ENCODE measurements at regions not wholly inside any gene's neighbourhood (a gene's known extent, or its start where the extent isn't known, plus 50 kb on each side); places are given as distances from the start of the nearest gene placed in this dataset.
"Not testable (repeated sequence)": the region's sequence is repeated elsewhere in the genome, so short reads cannot be mapped to it uniquely, and the experiment has no call there.

DNA sequence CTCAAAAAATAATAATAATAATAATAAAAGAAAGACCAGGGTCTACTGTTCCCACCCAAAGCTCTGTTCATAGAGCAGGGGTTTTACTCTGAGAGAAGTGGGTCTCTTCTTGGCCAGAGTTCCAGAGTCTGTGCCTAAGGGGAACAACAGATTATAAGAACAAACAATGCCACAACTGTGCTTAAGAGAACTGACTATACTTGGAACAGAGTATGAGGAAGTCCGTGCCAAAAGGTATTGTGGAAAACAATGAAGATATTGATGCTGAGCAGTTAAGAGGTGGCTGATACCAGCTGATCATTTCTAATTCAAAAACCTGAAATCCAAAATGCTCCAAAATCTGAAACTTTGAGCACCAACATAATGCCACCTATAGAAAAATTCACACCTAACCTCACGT lies 229.6 kb downstream of the FBXO8 start:
- H3K36me3 ChIP-seq (ENCODE audit: control insufficient read depth, insufficient read depth, low read length) = no peaks in the 10 kb centered on the region
- no peaks in the 10 kb centered on the region for H3K9me3 ChIP-seq (replicated peaks; ENCODE audit: control insufficient read depth, low read depth, low read length)
- WGBS (ENCODE audit: insufficient coverage) = no CpG with 5 or more reads among the region's 2 CpGs
- DNase-seq = no peak
- H3K4me3 ChIP-seq (ENCODE audit: low read length) = no peak overlapping the region
- no peaks in the 10 kb centered on the region for H3K4me1 ChIP-seq (ENCODE audit: control insufficient read depth, insufficient read depth, low read length)
- no peak overlapping the region for H3K27ac ChIP-seq (ENCODE audit: low read length)
- H3K27me3 ChIP-seq (ENCODE audit: control insufficient read depth, insufficient read depth, low read length) = no peaks in the 10 kb centered on the region

DNA sequence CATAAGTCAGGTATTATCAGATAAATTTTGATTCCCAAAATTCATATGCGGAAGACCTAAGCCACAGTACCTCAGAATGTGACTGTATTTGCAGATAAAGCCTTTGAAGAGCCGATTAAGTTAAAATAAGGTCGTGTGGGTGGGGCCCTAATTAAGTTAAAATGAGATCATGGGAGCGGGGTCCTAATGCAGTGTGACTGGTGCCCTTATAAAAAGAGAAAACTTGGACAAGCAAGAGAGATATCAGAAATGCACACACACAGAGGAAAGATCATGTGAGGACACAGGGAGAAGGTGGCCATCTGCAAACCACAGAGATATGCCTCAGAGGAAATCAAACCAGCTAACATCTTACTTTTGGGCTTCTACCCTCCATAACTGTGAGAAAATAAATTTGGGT lies 236.1 kb downstream of the FBXO8 start:
- no peaks in the 10 kb centered on the region for H3K4me1 ChIP-seq (ENCODE audit: control insufficient read depth, insufficient read depth, low read length)

DNA sequence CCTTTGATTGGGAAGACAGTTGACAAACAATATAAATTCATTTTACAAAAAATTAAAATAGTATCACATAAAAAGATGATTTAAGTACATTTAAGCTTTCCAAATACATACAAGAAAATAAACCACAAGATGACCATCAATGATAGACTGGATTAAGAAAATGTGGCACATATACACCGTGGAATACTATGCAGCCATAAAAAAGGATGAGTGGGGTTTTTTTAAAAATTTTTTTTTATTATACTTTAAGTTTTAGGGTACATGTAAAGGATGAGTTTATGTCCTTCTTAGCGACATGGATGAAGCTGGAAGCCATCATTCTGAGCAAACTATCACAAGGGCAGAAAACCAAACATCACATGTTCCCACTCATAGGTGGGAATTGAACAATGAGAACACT lies 237.6 kb downstream of the FBXO8 start:
- H3K36me3 ChIP-seq (ENCODE audit: control insufficient read depth, insufficient read depth, low read length); H3K27me3 ChIP-seq (ENCODE audit: control insufficient read depth, insufficient read depth, low read length); DNase-seq; H3K4me1 ChIP-seq (ENCODE audit: control insufficient read depth, insufficient read depth, low read length); H3K4me3 ChIP-seq (ENCODE audit: low read length); H3K27ac ChIP-seq (ENCODE audit: low read length); H3K9me3 ChIP-seq (replicated peaks; ENCODE audit: control insufficient read depth, low read depth, low read length): not testable (repeated sequence)
- no CpG with 5 or more reads among the region's 2 CpGs for WGBS (ENCODE audit: insufficient coverage)

More for the DNA sequence above, 236.1 kb downstream of the FBXO8 start:
- no peak for DNase-seq
- Histone ChIP-seq H3K27ac (ENCODE audit: low read length) (no peak overlapping the region), H3K27me3 (ENCODE audit: control insufficient read depth, insufficient read depth, low read length) (no peaks in the 10 kb centered on the region), H3K9me3 (replicated peaks; ENCODE audit: control insufficient read depth, low read depth, low read length) (no peaks in the 10 kb centered on the region), H3K4me3 (ENCODE audit: low read length) (no peak overlapping the region), H3K36me3 (ENCODE audit: control insufficient read depth, insufficient read depth, low read length) (no peaks in the 10 kb centered on the region)
- WGBS (ENCODE audit: insufficient coverage) = 59% methylated on average over 4 of the region's 4 CpGs

DNA sequence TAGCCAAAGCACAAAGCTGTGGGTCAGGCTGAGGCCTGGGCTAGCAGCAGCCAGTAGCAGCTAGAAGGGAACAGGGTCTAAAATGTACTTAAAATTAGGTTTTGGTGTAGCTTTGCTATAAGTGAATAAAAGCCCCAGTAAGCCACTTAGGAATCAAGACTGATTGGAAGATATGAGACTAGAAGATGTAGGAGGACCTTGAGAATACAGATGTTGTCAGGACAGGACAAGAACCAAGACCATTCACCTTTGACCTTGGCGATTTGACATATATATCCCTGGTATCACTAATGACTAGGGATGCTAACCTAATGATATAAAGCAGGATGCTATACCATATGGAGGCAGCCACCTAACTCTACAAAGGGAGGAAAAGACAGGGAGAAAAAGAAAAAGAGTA lies 238.1 kb downstream of the FBXO8 start:
- WGBS (ENCODE audit: insufficient coverage) = no CpG with 5 or more reads among the region's 1 CpG
- no peaks in the 10 kb centered on the region for H3K9me3 ChIP-seq (replicated peaks; ENCODE audit: control insufficient read depth, low read depth, low read length)

DNA sequence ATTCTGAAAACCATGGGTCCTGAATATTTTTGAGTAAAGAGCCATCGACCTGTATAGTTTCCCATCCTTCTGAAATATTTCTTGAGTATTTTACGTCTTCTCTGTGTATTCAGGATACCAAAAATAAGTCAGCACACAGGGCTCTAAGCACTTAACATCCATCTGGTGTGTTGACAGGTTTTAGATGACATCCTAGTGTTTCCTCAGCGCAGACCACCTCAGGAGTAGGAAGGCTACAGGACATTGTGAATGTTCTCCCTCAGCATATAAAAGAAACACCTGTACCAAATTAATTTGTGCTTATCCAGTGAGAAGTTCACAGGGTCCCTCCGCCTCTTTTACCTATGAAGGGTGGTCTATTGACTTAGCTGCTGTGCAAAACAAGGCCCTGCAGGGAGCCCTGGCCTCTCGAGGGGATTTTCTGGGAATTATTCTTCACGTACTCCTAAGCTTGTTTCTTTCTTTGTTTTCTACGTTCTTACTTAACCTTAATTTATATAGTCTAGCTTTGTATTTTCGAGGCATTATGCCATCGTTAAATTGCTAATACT lies 241.8 kb downstream of the FBXO8 start:
- no peaks in the 10 kb centered on the region for H3K9me3 ChIP-seq (replicated peaks; ENCODE audit: control insufficient read depth, low read depth, low read length)
- no peaks in the 10 kb centered on the region for H3K36me3 ChIP-seq (ENCODE audit: control insufficient read depth, insufficient read depth, low read length)
- H3K4me3 ChIP-seq (ENCODE audit: low read length) = no peak overlapping the region
- no peaks in the 10 kb centered on the region for H3K27me3 ChIP-seq (ENCODE audit: control insufficient read depth, insufficient read depth, low read length)
- H3K4me1 ChIP-seq (ENCODE audit: control insufficient read depth, insufficient read depth, low read length) = no peaks in the 10 kb centered on the region
- WGBS (ENCODE audit: insufficient coverage) = no CpG with 5 or more reads among the region's 9 CpGs
- DNase-seq = no peak
- no peak overlapping the region for H3K27ac ChIP-seq (ENCODE audit: low read length)

More for the DNA sequence above, 238.1 kb downstream of the FBXO8 start:
- no peak overlapping the region for H3K4me3 ChIP-seq (ENCODE audit: low read length)
- H3K27me3 ChIP-seq (ENCODE audit: control insufficient read depth, insufficient read depth, low read length) = no peaks in the 10 kb centered on the region
- H3K27ac ChIP-seq (ENCODE audit: low read length) = no peak overlapping the region
- DNase-seq = no peak
- H3K4me1 ChIP-seq (ENCODE audit: control insufficient read depth, insufficient read depth, low read length) = no peaks in the 10 kb centered on the region
- no peaks in the 10 kb centered on the region for H3K36me3 ChIP-seq (ENCODE audit: control insufficient read depth, insufficient read depth, low read length)

DNA sequence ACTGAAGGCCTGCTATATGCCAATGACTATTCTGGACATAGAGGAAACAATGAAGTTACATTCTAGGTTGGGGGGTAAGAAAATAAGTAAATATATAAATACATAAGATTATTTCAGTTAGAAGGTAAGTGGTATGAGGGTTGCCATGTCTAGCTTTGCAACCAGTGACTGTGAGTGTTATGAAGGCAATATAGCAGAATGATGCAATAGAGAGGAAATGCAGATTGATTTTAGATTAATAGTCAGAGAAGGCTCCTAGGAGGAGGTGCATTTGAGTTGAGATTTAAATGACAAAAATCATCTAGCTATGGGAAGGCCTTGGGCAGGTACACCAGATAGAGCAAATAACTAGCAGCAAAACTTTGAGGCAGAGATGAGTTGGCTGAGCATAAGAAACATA lies 243.2 kb downstream of the FBXO8 start:
- Histone ChIP-seq H3K4me1 (ENCODE audit: control insufficient read depth, insufficient read depth, low read length) (no peaks in the 10 kb centered on the region), H3K27me3 (ENCODE audit: control insufficient read depth, insufficient read depth, low read length) (no peaks in the 10 kb centered on the region), H3K36me3 (ENCODE audit: control insufficient read depth, insufficient read depth, low read length) (no peaks in the 10 kb centered on the region), H3K27ac (ENCODE audit: low read length) (no peak overlapping the region), H3K9me3 (replicated peaks; ENCODE audit: control insufficient read depth, low read depth, low read length) (no peaks in the 10 kb centered on the region), H3K4me3 (ENCODE audit: low read length) (no peak overlapping the region)
- no peak for DNase-seq

DNA sequence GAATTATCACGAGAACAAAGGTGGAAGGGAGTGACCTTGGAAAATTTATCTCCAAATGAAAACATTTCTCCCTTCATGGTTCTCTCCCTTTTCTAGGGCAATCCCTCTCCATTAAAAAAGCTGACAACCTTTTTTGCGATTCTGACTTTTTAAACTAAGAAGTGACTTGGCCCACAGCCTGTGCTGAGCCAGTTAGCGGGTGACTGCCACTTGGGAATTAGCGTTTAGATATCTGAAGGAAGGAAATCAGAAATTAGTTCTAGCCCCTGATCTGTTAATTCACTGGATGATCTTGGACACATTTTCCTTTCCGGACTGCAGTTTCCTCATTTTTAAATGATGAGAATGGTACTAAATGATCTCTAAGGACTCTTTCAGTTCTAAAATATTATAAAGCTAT lies 245.0 kb downstream of the FBXO8 start:
- WGBS (ENCODE audit: insufficient coverage) = 40% methylated on average over 3 of the region's 5 CpGs
- no peak overlapping the region for H3K27ac ChIP-seq (ENCODE audit: low read length)
- no peak for DNase-seq
- H3K4me1 ChIP-seq (ENCODE audit: control insufficient read depth, insufficient read depth, low read length) = no peaks in the 10 kb centered on the region
- H3K27me3 ChIP-seq (ENCODE audit: control insufficient read depth, insufficient read depth, low read length) = no peaks in the 10 kb centered on the region
- H3K4me3 ChIP-seq (ENCODE audit: low read length) = no peak overlapping the region
- no peaks in the 10 kb centered on the region for H3K9me3 ChIP-seq (replicated peaks; ENCODE audit: control insufficient read depth, low read depth, low read length)
- H3K36me3 ChIP-seq (ENCODE audit: control insufficient read depth, insufficient read depth, low read length) = no peaks in the 10 kb centered on the region

DNA sequence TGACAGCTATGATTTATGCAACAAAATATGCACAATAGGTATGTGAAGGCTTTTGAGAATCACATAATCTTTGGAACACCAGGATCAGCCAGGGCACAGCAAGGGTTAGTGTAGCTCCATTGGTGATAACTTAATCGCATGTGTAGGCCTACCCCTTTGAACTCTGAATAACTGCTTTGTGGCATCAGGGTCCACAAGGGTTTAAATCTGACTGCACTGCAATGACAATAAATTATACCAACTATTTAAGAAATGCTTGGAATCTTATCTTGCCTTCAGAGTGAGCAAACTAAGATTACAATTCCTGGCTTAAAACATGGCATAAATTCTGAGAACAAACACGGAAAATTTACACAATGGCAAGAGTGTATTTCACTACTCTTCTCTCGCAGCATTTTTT lies 245.8 kb downstream of the FBXO8 start:
- WGBS (ENCODE audit: insufficient coverage) = 60% methylated on average over 1 of the region's 3 CpGs

DNA sequence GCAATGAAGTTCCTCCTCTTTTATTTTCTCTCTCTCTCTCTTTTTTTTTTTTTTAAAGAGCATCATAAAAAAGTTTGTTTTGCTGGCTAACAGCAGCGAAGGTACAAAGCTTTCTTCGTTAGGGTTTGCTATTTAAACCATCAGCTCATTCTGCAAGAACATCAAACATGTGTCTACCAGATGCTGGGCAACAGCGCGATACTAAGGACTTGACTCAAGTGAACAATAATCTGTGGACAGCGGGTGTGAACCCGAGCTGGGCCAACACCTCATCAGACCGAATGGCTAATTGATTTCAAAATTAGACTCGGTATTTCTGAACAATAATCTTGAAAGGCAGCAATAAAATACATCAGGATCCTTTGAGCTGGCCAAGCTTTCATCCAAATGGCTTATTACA lies 246.4 kb downstream of the FBXO8 start:
- Histone ChIP-seq H3K27ac (ENCODE audit: low read length) (no peak overlapping the region), H3K4me3 (ENCODE audit: low read length) (no peak overlapping the region), H3K9me3 (replicated peaks; ENCODE audit: control insufficient read depth, low read depth, low read length) (no peaks in the 10 kb centered on the region), H3K36me3 (ENCODE audit: control insufficient read depth, insufficient read depth, low read length) (no peaks in the 10 kb centered on the region), H3K27me3 (ENCODE audit: control insufficient read depth, insufficient read depth, low read length) (no peaks in the 10 kb centered on the region), H3K4me1 (ENCODE audit: control insufficient read depth, insufficient read depth, low read length) (no peaks in the 10 kb centered on the region)
- DNase-seq = no peak
- WGBS (ENCODE audit: insufficient coverage) = 51% methylated on average over 6 of the region's 8 CpGs

More for the DNA sequence above, 245.8 kb downstream of the FBXO8 start:
- Histone ChIP-seq H3K27me3 (ENCODE audit: control insufficient read depth, insufficient read depth, low read length) (no peaks in the 10 kb centered on the region), H3K27ac (ENCODE audit: low read length) (no peak overlapping the region), H3K36me3 (ENCODE audit: control insufficient read depth, insufficient read depth, low read length) (no peaks in the 10 kb centered on the region), H3K4me1 (ENCODE audit: control insufficient read depth, insufficient read depth, low read length) (no peaks in the 10 kb centered on the region), H3K4me3 (ENCODE audit: low read length) (no peak overlapping the region), H3K9me3 (replicated peaks; ENCODE audit: control insufficient read depth, low read depth, low read length) (no peaks in the 10 kb centered on the region)
- DNase-seq = no peak

DNA sequence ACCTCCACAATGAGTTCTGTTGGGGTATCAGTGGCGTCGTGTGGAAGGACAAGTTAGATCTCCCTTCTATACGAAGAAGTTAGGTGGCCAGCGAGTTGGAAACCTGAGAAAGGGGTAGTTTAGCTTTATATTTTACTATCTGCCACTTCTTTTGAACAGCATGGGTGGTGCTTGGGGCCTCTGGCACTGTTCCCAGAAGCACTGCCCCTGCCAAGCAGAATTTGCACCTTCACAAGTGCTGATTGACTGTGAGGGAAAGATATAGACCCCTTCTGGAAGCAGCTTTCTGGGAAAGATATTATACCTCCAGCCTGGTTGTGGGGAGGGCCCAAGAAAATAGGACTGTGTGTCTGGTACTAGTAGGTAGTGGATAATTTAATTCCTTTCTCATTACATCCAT lies 246.9 kb downstream of the FBXO8 start:
- no CpG with 5 or more reads among the region's 4 CpGs for WGBS (ENCODE audit: insufficient coverage)
- Histone ChIP-seq H3K9me3 (replicated peaks; ENCODE audit: control insufficient read depth, low read depth, low read length) (no peaks in the 10 kb centered on the region), H3K4me1 (ENCODE audit: control insufficient read depth, insufficient read depth, low read length) (no peaks in the 10 kb centered on the region), H3K36me3 (ENCODE audit: control insufficient read depth, insufficient read depth, low read length) (no peaks in the 10 kb centered on the region), H3K4me3 (ENCODE audit: low read length) (no peak overlapping the region), H3K27me3 (ENCODE audit: control insufficient read depth, insufficient read depth, low read length) (no peaks in the 10 kb centered on the region), H3K27ac (ENCODE audit: low read length) (no peak overlapping the region)
- DNase-seq = no peak

DNA sequence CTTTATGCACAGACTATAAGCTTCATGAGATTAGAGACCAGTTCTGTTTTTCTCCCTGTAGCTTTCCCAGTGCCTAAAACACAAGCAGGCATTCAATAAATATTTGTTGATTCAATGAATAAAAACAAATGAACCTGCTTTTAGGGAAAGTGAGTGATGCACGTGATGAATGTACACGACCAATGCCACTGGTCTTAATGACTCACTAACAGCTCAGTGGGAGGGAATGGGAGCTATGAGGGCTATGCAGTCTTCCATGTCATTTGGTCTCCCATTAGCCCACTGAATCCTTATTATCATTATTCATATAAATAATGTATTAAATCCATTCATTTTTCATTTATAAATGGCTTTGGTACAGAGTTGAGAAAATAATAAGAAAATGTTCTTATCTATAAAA lies 247.4 kb downstream of the FBXO8 start:
- Histone ChIP-seq H3K4me3 (ENCODE audit: low read length) (no peak overlapping the region), H3K9me3 (replicated peaks; ENCODE audit: control insufficient read depth, low read depth, low read length) (no peaks in the 10 kb centered on the region), H3K27me3 (ENCODE audit: control insufficient read depth, insufficient read depth, low read length) (no peaks in the 10 kb centered on the region), H3K36me3 (ENCODE audit: control insufficient read depth, insufficient read depth, low read length) (no peaks in the 10 kb centered on the region), H3K4me1 (ENCODE audit: control insufficient read depth, insufficient read depth, low read length) (no peaks in the 10 kb centered on the region), H3K27ac (ENCODE audit: low read length) (no peak overlapping the region)
- DNase-seq = no peak
- no CpG with 5 or more reads among the region's 2 CpGs for WGBS (ENCODE audit: insufficient coverage)

Measured in muscle of leg (tissue), 3 donors.